HepG2 (cell line): ENCODE measurements at regions not wholly inside any gene's neighbourhood (a gene's known extent, or its start where the extent isn't known, plus 50 kb on each side); places are given as distances from the start of the nearest gene placed in this dataset.

ENCODE experiments used
- FOXM1 ChIP-seq: sonication (generic); formaldehyde crosslinking; IDR thresholded peaks from 2 replicates; pipeline ENCODE4 v1.5.0; 2020; ENCODE audit warnings: missing genetic modification reagents
- PATZ1 ChIP-seq: sonication (generic); formaldehyde crosslinking; IDR thresholded peaks from 2 replicates; pipeline ENCODE4 v1.4.0; 2020; ENCODE audit warnings: missing genetic modification reagents
- TARDBP ChIP-seq: sonication (generic); formaldehyde crosslinking; IDR thresholded peaks from 2 replicates; pipeline ENCODE4 v1.8.0; 2022; ENCODE audit warnings: mild to moderate bottlenecking, missing genetic modification reagents

- TF ChIP-seq PATZ1 (CRISPR knock-in tag) (no peak), FOXM1 (CRISPR knock-in tag) (no peak), TARDBP (no peak)
Observed at GRCh38 chr6:21310568-21311140, 282.9 kb upstream of the SOX4 start.
